Stomach (tissue), 8 donors: ENCODE measurements at regions not wholly inside any gene's neighbourhood (a gene's known extent, or its start where the extent isn't known, plus 50 kb on each side); places are given as distances from the start of the nearest gene placed in this dataset.

Experiments
- DNase-seq, 2 donors: peaks; one replicate each; pipeline versions ENCODE4 v3.0.0 to v3.0.0-alpha.2; 2013 to 2019
- H3K27ac ChIP-seq, 5 donors: fragments of 200-600 bp in 4 of 5; sonication (generic) in 4 of 5; one replicate each; pipeline ENCODE4 v1.5.1; 2013 to 2019; ENCODE audit warnings: mild to moderate bottlenecking in 1 of 5, moderate library complexity in 1 of 5
- H3K27me3 ChIP-seq, 3 donors: fragments of 200-600 bp; sonication (generic); one replicate each; pipeline ENCODE4 v1.5.1; 2017 to 2019; ENCODE audit warnings: mixed run types in 1 of 3
- H3K36me3 ChIP-seq, 4 donors: fragments of 200-600 bp; sonication (generic); 1 replicate in 3 of 4; 2 replicates in 1 of 4; pipeline ENCODE4 v1.5.1; 2016 to 2019
- H3K4me1 ChIP-seq, 4 donors: fragments of 200-600 bp; sonication (generic); one replicate each; pipeline ENCODE4 v1.5.1; 2016 to 2019
- H3K4me3 ChIP-seq, 4 donors: fragments of 200-600 bp; sonication (generic) in 3 of 4; one replicate each; pipeline ENCODE4 v1.5.1; 2016 to 2019; ENCODE audit warnings: mild to moderate bottlenecking in 1 of 4
- H3K9me3 ChIP-seq, 4 donors: fragments of 200-600 bp; sonication (generic); one replicate each; pipeline ENCODE4 v1.5.1; 2016 to 2019
- EP300 ChIP-seq: sonication (generic); formaldehyde crosslinking; IDR thresholded peaks from one replicate; pipeline ENCODE4 v1.6.1; 2017; ENCODE audit warnings: antibody characterized with exemption
- POLR2A ChIP-seq, 4 donors: fragments of 450-650 bp; IDR thresholded peaks; one replicate each; pipeline ENCODE4 v1.6.1; 2016; ENCODE audit warnings: antibody characterized with exemption in 4 of 4, control low read depth in 2 of 4, mild to moderate bottlenecking in 1 of 4, moderate library complexity in 1 of 4
- POLR2AphosphoS5 ChIP-seq, 3 donors: sonication (generic); formaldehyde crosslinking; IDR thresholded peaks; one replicate each; pipeline ENCODE4 v1.6.1; 2016; ENCODE audit warnings: antibody characterized with exemption in 3 of 3
- WGBS, 5 donors: extraction: QIAGEN DNeasy Blood & Tissue Kit in 3 of 5; methylation state at CpG; one replicate each; pipeline versions ENCODE4 v1.1.5 to v1.1.7; 2013 to 2018; 5-methylcytosine and 5-hydroxymethylcytosine counted together
- intact Hi-C: fragments of 100-400 bp; cut with DNase I; formaldehyde crosslinking; loops from one replicate; pipeline ENCODE4 v1.15.1; 2023; ENCODE audit warnings: low total_unique reads
- TF ChIP-seq, protein P1 (sequence below), 7 experiments: fragments of 450-650 bp in 4 of 7; fragments of 200-600 bp in 3 of 7; sonication (generic) in 3 of 7; IDR thresholded peaks; one replicate each; pipeline ENCODE4 v1.5.1; 2016 to 2019; ENCODE audit warnings: antibody characterized with exemption in 7 of 7, control low read depth in 2 of 7, mild to moderate bottlenecking in 1 of 7
- donor health status: healthy with polysubstance abuse.
- donor health status: Bipolar disorder and iron deficiency.
- donor health status: healthy.

DNA sequence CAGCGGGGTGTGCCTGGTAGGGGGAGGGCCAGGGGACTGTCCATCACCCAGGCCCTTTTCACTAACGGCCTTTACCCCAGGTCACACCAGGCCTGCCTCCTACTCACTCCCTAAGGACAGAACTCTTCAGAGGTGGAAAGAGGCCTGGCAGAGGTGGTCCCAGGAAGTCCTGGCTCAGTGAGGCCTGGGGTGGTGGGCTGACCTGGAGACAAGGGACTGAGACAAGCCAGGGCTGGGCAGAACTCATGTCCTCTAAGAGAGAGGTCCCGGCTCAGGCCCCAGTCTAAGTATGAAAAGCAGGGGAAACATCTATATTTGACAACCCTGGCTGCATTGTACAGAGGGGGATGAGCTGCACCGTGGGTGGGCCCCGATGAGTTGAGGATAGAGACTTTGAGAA, 65.9 kb upstream of the TEX51 start:
- Histone ChIP-seq H3K4me3 (no peak overlapping the region), H3K9me3 (no peaks in the 10 kb centered on the region), H3K27me3 (peaks cover 0 to 6% (median 0%) of the 10 kb centered on the region in 3 donors), H3K27ac (no peak overlapping the region), H3K36me3 (no peaks in the 10 kb centered on the region), H3K4me1 (no peaks in the 10 kb centered on the region)
- intact Hi-C loops: no loop called here
- 74 to 88% (median 78%) methylated on average over 5 of the region's 5 CpGs for WGBS, 5 donors
- TF ChIP-seq, protein P1, sequence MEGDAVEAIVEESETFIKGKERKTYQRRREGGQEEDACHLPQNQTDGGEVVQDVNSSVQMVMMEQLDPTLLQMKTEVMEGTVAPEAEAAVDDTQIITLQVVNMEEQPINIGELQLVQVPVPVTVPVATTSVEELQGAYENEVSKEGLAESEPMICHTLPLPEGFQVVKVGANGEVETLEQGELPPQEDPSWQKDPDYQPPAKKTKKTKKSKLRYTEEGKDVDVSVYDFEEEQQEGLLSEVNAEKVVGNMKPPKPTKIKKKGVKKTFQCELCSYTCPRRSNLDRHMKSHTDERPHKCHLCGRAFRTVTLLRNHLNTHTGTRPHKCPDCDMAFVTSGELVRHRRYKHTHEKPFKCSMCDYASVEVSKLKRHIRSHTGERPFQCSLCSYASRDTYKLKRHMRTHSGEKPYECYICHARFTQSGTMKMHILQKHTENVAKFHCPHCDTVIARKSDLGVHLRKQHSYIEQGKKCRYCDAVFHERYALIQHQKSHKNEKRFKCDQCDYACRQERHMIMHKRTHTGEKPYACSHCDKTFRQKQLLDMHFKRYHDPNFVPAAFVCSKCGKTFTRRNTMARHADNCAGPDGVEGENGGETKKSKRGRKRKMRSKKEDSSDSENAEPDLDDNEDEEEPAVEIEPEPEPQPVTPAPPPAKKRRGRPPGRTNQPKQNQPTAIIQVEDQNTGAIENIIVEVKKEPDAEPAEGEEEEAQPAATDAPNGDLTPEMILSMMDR (IDR thresholded peaks at IDR 0.05): no peak
- TF ChIP-seq POLR2AphosphoS5 (IDR thresholded peaks at IDR 0.05) (no peak), EP300 (no peak), POLR2A (IDR thresholded peaks at IDR 0.05) (no peak)
- no peak for DNase-seq

DNA sequence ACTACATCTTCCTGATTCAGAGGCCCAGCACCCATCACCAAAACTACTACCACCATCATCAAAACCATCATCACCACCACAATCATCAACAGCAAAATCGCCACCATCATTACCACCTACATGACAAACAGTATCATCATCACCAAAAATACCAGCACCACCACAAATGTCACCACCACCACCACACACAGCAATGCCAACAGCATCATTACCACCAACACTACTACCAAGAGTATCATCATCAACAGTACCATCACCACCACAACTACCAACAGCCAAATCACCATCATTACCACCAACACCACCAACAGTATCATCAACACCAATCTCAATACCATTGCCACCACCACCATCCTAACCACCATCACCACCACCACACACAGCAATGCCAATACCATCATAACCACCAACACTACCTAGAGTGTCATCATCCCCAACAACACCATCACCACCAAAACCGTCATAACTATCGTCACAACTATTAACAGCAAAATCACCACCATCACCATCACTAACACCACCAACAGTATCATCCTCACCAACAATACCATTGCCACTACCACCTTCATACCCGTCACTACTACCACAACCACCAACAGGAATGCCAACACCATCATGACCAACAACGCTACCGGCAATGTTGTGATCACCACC, 64.6 kb upstream of the TEX51 start:
- Histone ChIP-seq H3K27ac (no peak overlapping the region), H3K9me3 (no peaks in the 10 kb centered on the region), H3K4me3 (no peak overlapping the region), H3K36me3 (no peaks in the 10 kb centered on the region), H3K27me3 (peaks cover 0 to 10% (median 0%) of the 10 kb centered on the region in 3 donors), H3K4me1 (no peaks in the 10 kb centered on the region)
- TF ChIP-seq, protein P1 (IDR thresholded peaks at IDR 0.05): no peak
- no peak for TF ChIP-seq POLR2AphosphoS5 (IDR thresholded peaks at IDR 0.05)
- TF ChIP-seq EP300: no peak
- no peak for TF ChIP-seq POLR2A (IDR thresholded peaks at IDR 0.05)
- WGBS, 5 donors: 93 to 97% (median 94%) methylated on average over 6 of the region's 6 CpGs
- no peak for DNase-seq
- intact Hi-C loops: no loop called here

DNA sequence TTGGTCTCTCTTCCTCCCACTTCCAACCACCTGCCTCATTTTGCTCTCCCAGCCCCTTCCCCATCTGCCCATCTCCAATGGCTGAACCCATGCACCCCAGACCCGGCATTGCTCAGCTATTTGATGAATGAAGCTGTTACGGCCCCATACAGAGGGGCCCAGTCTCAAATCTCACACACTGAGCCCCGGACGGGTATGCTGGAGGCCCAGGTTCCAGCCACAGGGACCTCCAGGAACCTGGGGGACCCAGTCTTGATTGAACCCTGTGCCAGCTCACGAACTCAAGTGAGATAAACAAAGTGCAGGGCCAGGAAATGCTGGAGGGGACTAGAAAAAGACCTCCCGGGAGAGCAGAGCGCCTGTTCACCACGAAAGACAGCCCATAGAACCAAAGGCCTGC, 63.4 kb upstream of the TEX51 start:
- no peaks in the 10 kb centered on the region for H3K4me1 ChIP-seq
- H3K36me3 ChIP-seq: no peaks in the 10 kb centered on the region
- no peak overlapping the region for H3K27ac ChIP-seq
- intact Hi-C loops: no loop called here
- H3K27me3 ChIP-seq: peaks cover 0 to 14% (median 0%) of the 10 kb centered on the region in 3 donors
- WGBS, 5 donors: 82 to 88% (median 82%) methylated on average over 8 of the region's 8 CpGs
- H3K9me3 ChIP-seq: no peaks in the 10 kb centered on the region
- H3K4me3 ChIP-seq: no peak overlapping the region
- TF ChIP-seq, protein P1 (IDR thresholded peaks at IDR 0.05): no peak
- no peak for TF ChIP-seq POLR2AphosphoS5 (IDR thresholded peaks at IDR 0.05)
- TF ChIP-seq POLR2A (IDR thresholded peaks at IDR 0.05): no peak
- TF ChIP-seq EP300: no peak
- no peak for DNase-seq

DNA sequence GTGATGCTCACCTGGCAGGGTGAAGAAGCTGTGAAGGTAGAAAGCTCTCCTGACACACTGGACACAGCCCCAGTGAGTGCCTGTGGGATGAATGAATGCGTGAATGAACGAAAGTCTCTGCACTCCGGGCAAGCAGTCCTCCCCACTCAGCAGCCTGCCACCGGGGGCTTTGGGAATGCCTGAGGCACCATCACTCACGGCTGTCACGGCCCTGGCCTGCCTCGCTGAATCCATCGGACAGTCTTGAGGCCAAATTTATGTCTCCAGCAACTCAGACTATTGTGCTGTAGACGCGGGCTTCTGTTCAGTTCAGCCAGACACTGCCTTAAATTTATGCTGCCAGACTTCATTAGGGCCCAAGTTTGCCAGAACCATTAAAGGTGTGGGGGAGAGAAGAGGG, 62.9 kb upstream of the TEX51 start:
- no peaks in the 10 kb centered on the region for H3K36me3 ChIP-seq
- H3K4me3 ChIP-seq: no peak overlapping the region
- no peaks in the 10 kb centered on the region for H3K9me3 ChIP-seq
- no peak for DNase-seq
- H3K27ac ChIP-seq: no peak overlapping the region
- no peaks in the 10 kb centered on the region for H3K4me1 ChIP-seq
- WGBS, 5 donors: 67 to 78% (median 75%) methylated on average over 10 of the region's 10 CpGs
- intact Hi-C loops: no loop called here
- TF ChIP-seq, protein P1 (IDR thresholded peaks at IDR 0.05): no peak
- no peak for TF ChIP-seq POLR2AphosphoS5 (IDR thresholded peaks at IDR 0.05)
- no peak for TF ChIP-seq EP300
- no peak for TF ChIP-seq POLR2A (IDR thresholded peaks at IDR 0.05)
- H3K27me3 ChIP-seq: peaks cover 0 to 16% (median 0%) of the 10 kb centered on the region in 3 donors
